Transverse colon (tissue), 4 donors: ENCODE measurements at regions not wholly inside any gene's neighbourhood (a gene's known extent, or its start where the extent isn't known, plus 50 kb on each side); places are given as distances from the start of the nearest gene placed in this dataset.

Experiments
- DNase-seq: peaks from one replicate; pipeline ENCODE4 v3.0.0-alpha.2; 2019
- H3K27ac ChIP-seq, 4 donors: fragments of 200-600 bp; sonication (generic); 2 replicates each; pipeline ENCODE4 v1.5.1; 2016 to 2018; ENCODE audit warnings: inconsistent platforms in 4 of 4
- H3K27me3 ChIP-seq: fragments of 200-600 bp; sonication (generic); 2 replicates; pipeline ENCODE4 v1.5.1; 2017; ENCODE audit warnings: inconsistent platforms
- H3K36me3 ChIP-seq, 4 donors: fragments of 200-600 bp; sonication (generic); 2 replicates each; pipeline ENCODE4 v1.5.1; 2017 to 2019; ENCODE audit warnings: inconsistent platforms in 4 of 4
- H3K4me1 ChIP-seq, 4 donors: fragments of 200-600 bp; sonication (generic); 2 replicates each; pipeline ENCODE4 v1.5.1; 2017 to 2020; ENCODE audit warnings: inconsistent platforms in 4 of 4
- H3K4me3 ChIP-seq, 4 donors: fragments of 200-600 bp; sonication (generic); 1 replicate in 1 of 4; 2 replicates in 3 of 4; pipeline versions ENCODE4 v1.5.1 to v1.6.1; 2017 to 2019; ENCODE audit warnings: inconsistent platforms in 4 of 4
- H3K9me3 ChIP-seq, 2 donors: fragments of 200-600 bp; sonication (generic); 2 replicates each; pipeline ENCODE4 v1.5.1; 2017 to 2019; ENCODE audit warnings: inconsistent platforms in 2 of 2
- CTCF ChIP-seq, 5 experiments: fragments of 200-600 bp in 3 of 5; fragments of 450-650 bp in 2 of 5; sonication (generic) in 3 of 5; IDR thresholded peaks; 1 replicate in 2 of 5; 2 replicates in 3 of 5; pipeline ENCODE4 v1.5.1; 2016 to 2017; ENCODE audit warnings: antibody characterized with exemption in 5 of 5, inconsistent platforms in 3 of 5, mild to moderate bottlenecking in 2 of 5, moderate library complexity in 1 of 5
- EP300 ChIP-seq: sonication (generic); formaldehyde crosslinking; IDR thresholded peaks from one replicate; pipeline ENCODE4 v1.6.1; 2017; ENCODE audit warnings: antibody characterized with exemption, low read depth
- POLR2A ChIP-seq: fragments of 450-650 bp; IDR thresholded peaks from one replicate; pipeline ENCODE4 v1.6.1; 2016; ENCODE audit warnings: antibody characterized with exemption, mild to moderate bottlenecking, moderate library complexity
- POLR2AphosphoS5 ChIP-seq, 3 donors: sonication (generic); formaldehyde crosslinking; IDR thresholded peaks; one replicate each; pipeline ENCODE4 v1.6.1; 2016; ENCODE audit warnings: antibody characterized with exemption in 3 of 3
- WGBS, 2 donors: methylation state at CpG; one replicate each; pipeline ENCODE4 v1.1.5; 2018; ENCODE audit warnings: low coverage in 1 of 2; 5-methylcytosine and 5-hydroxymethylcytosine counted together
- in situ Hi-C, 4 donors: fragments of 200-750 bp; cut with MboI; loops; one replicate each; pipeline versions ENCODE4 v1.15.0 to v1.15.1; 2017; ENCODE audit warnings: low sequenced_read_pairs in 3 of 4, low pct_ligation_motif_present in 1 of 4, low pct_unique_long_range_greater_than_20kb in 1 of 4
- intact Hi-C: fragments of 100-400 bp; cut with DNase I; formaldehyde crosslinking; loops from one replicate; pipeline ENCODE4 v1.15.1; 2023; ENCODE audit warnings: low total_unique reads

DNA sequence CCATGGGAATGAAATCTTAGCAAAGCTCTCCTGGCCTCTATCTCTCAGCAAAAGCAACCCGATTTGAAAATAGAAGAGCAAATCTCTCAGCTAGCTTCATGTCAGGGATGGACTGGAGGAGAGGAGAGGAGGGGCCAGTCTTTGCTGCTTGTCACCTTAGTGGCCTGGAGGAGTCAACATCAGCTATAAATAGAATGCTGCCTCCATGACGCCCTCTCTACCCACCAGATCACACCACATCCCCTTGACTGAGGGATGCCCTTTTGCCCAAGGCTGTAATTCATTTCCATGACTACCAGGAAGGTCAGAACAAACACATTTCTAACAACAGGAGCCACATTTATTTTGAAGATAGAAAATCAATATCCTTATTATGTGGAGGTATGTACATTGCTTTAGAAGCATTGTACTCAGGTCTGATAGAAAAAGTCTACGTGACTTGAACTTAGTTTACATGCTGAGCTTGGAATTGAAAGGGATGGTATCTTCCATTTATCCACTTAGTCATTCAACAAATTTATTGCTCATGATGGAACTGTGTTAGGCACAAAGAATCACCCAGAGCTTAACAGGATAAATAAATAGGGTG is 92.4 kb upstream of the LIFR start:
- Histone ChIP-seq H3K27ac (no peak overlapping the region), H3K27me3 (no peaks in the 10 kb centered on the region), H3K4me1 (no peaks in the 10 kb centered on the region), H3K9me3 (no peaks in the 10 kb centered on the region), H3K36me3 (no peaks in the 10 kb centered on the region), H3K4me3 (no peak overlapping the region)
- no peak for TF ChIP-seq CTCF (IDR thresholded peaks at IDR 0.05)
- TF ChIP-seq POLR2A: no peak
- TF ChIP-seq EP300: no peak
- TF ChIP-seq POLR2AphosphoS5 (IDR thresholded peaks at IDR 0.05): no peak
- in situ Hi-C loops: no loop called here
- DNase-seq: no peak
- intact Hi-C loops: no loop called here
- 62 to 69% methylated on average over 3 of the region's 3 CpGs for WGBS, 2 donors

GRCh38 chr5:38650540-38650939 is 94.1 kb upstream of the LIFR start:
- H3K9me3 ChIP-seq: no peaks in the 10 kb centered on the region
- no peaks in the 10 kb centered on the region for H3K4me1 ChIP-seq
- H3K27me3 ChIP-seq: no peaks in the 10 kb centered on the region
- DNase-seq: no peak
- H3K27ac ChIP-seq: no peak overlapping the region
- no peak for TF ChIP-seq EP300
- TF ChIP-seq POLR2AphosphoS5 (IDR thresholded peaks at IDR 0.05): no peak
- no peak for TF ChIP-seq CTCF (IDR thresholded peaks at IDR 0.05)
- no peak for TF ChIP-seq POLR2A
- H3K36me3 ChIP-seq: no peaks in the 10 kb centered on the region
- 15 to 32% methylated on average over 2 to 7 of the region's 7 CpGs for WGBS, 2 donors
- in situ Hi-C loops: no loop called here
- intact Hi-C loops: no loop called here
- no peak overlapping the region for H3K4me3 ChIP-seq

GRCh38 chr5:38650946-38651345 is 94.5 kb upstream of the LIFR start:
- no peak for DNase-seq
- H3K9me3 ChIP-seq: no peaks in the 10 kb centered on the region
- no peaks in the 10 kb centered on the region for H3K4me1 ChIP-seq
- no peaks in the 10 kb centered on the region for H3K27me3 ChIP-seq
- H3K4me3 ChIP-seq: no peak overlapping the region
- H3K27ac ChIP-seq: no peak overlapping the region
- TF ChIP-seq POLR2AphosphoS5 (IDR thresholded peaks at IDR 0.05) (no peak), POLR2A (no peak), EP300 (no peak), CTCF (IDR thresholded peaks at IDR 0.05) (no peak)
- in situ Hi-C loops: no loop called here
- no peaks in the 10 kb centered on the region for H3K36me3 ChIP-seq
- intact Hi-C loops: no loop called here
- 19 to 28% methylated on average over 8 of the region's 8 CpGs for WGBS, 2 donors

- Histone ChIP-seq H3K27me3 (no peaks in the 10 kb centered on the region), H3K4me3 (no peak overlapping the region), H3K27ac (no peak overlapping the region), H3K9me3 (no peaks in the 10 kb centered on the region), H3K4me1 (no peaks in the 10 kb centered on the region), H3K36me3 (no peaks in the 10 kb centered on the region)
- WGBS, 2 donors: 74 to 81% methylated on average over 3 to 6 of the region's 6 CpGs
- no peak for DNase-seq
- TF ChIP-seq EP300: no peak
- no peak for TF ChIP-seq POLR2A
- TF ChIP-seq POLR2AphosphoS5 (IDR thresholded peaks at IDR 0.05): no peak
- no peak for TF ChIP-seq CTCF (IDR thresholded peaks at IDR 0.05)
- in situ Hi-C loops (no loop called here), intact Hi-C loops (no loop called here)
Observed at GRCh38 chr5:38651806-38652205, 95.4 kb upstream of the LIFR start.
